HepG2 (cell line): ENCODE measurements at regions not wholly inside any gene's neighbourhood (a gene's known extent, or its start where the extent isn't known, plus 50 kb on each side); places are given as distances from the start of the nearest gene placed in this dataset.

Experiments used
- ATAC-seq: fragments of 200-7000 bp; cut with Tn5 transposase; 3 replicates; pipeline ENCODE4 v1.9.1; 2020; ENCODE audit warnings: mild to moderate bottlenecking, moderate library complexity
- BruUV-seq: library from RNA; stranded (reverse); fragments of 400-500 nt; replicated peaks from 2 replicates; lab custom pipeline; 2021; lab: Mats Ljungman, UMichigan
- CTCF ChIA-PET: fragments of 300-600 bp; formaldehyde crosslinking; extraction: SDS; loops from one replicate; lab custom pipeline; 2021; ENCODE audit warnings: low total read pairs, inconsistent platforms, low intra/inter-chr PET ratio; lab: Yijun Ruan, JAX
- POLR2A ChIA-PET: fragments of 350-600 bp; sonication (Branson Sonifier 250); formaldehyde crosslinking; loops from one replicate; lab custom pipeline; 2020; ENCODE audit warnings: antibody characterized with exemption, inconsistent platforms; lab: Yijun Ruan, JAX
- DNase-seq: peaks from one replicate; pipeline ENCODE4 v3.0.0-alpha.2; 2015; ENCODE audit warnings: low spot score
- FAIRE-seq: peaks from 3 replicates; lab custom pipeline; 2011; peaks lifted over from hg19 to GRCh38; lab: Jason Lieb, UNC
- H2AFZ ChIP-seq: one replicate; pipeline ENCODE4 v1.6.1; 2011; ENCODE audit warnings: low read length, inconsistent platforms
- H3K27ac ChIP-seq: fragments of 300-600 bp; 3 replicates; pipeline ENCODE4 v1.8.0; 2011; ENCODE audit warnings: mixed run types, mild to moderate bottlenecking, mixed read lengths, low read length, inconsistent platforms; ENCODE audit not compliant: insufficient read depth; ENCODE audit errors: extremely low read length
- H3K27me3 ChIP-seq, 2 experiments: fragments of 200-600 bp in 1 of 2; 2 replicates in 1 of 2; 3 replicates in 1 of 2; pipeline versions ENCODE4 v1.6.0 to v1.8.0; 2011; ENCODE audit warnings: low read length in 2 of 2, mild to moderate bottlenecking in 2 of 2, moderate library complexity in 2 of 2, inconsistent platforms in 1 of 2; ENCODE audit not compliant: insufficient read depth in 2 of 2, control insufficient read depth in 1 of 2
- H3K36me3 ChIP-seq, 2 experiments: fragments of 200-600 bp in 1 of 2; replicated peaks in 1 of 2; 2 replicates in 1 of 2; 3 replicates in 1 of 2; pipeline versions ENCODE4 v1.5.1 to v1.8.0; 2011; ENCODE audit warnings: low read length in 2 of 2, inconsistent platforms in 1 of 2; ENCODE audit not compliant: insufficient read depth in 2 of 2, control insufficient read depth in 1 of 2
- H3K4me1 ChIP-seq: 2 replicates; pipeline ENCODE4 v1.5.1; 2012; ENCODE audit warnings: low read length, inconsistent platforms; ENCODE audit not compliant: insufficient read depth
- H3K4me2 ChIP-seq: 2 replicates; pipeline ENCODE4 v1.6.0; 2011; ENCODE audit warnings: low read depth, low read length, inconsistent platforms
- H3K4me3 ChIP-seq, 3 experiments: fragments of 200-600 bp in 1 of 3; sonication (generic), shearing (Covaris generic) in 1 of 3; replicated peaks in 1 of 3; 2 replicates each; pipeline ENCODE4 v1.5.1; 2011 to 2016; ENCODE audit warnings: low read length in 3 of 3, inconsistent platforms in 2 of 3, low read depth in 2 of 3, mild to moderate bottlenecking in 2 of 3, control low read depth in 1 of 3, mixed read lengths in 1 of 3; ENCODE audit not compliant: insufficient read depth in 1 of 3
- H3K79me2 ChIP-seq: one replicate; pipeline ENCODE4 v1.6.1; 2011; ENCODE audit warnings: low read length, inconsistent platforms; ENCODE audit not compliant: insufficient read depth
- H3K9ac ChIP-seq: 2 replicates; pipeline ENCODE4 v1.6.0; 2011; ENCODE audit warnings: mild to moderate bottlenecking, low read depth, low read length, inconsistent platforms; ENCODE audit not compliant: insufficient read depth
- H3K9me3 ChIP-seq: 2 replicates; pipeline ENCODE4 v1.5.1; 2012; ENCODE audit warnings: mild to moderate bottlenecking, low read length
- H4K20me1 ChIP-seq: 2 replicates; pipeline ENCODE4 v1.6.0; 2011; ENCODE audit warnings: inconsistent platforms, mild to moderate bottlenecking, low read length, moderate library complexity; ENCODE audit not compliant: insufficient read depth
- BCL6 ChIP-seq: IDR thresholded peaks from 2 replicates; pipeline ENCODE4 v1.6.1; 2016; ENCODE audit warnings: missing genetic modification reagents, missing compliant biosample characterization
- CAMTA2 ChIP-seq: sonication (generic); formaldehyde crosslinking; IDR thresholded peaks from 2 replicates; pipeline ENCODE4 v1.4.0; 2020; ENCODE audit warnings: mild to moderate bottlenecking, missing genetic modification reagents, borderline replicate concordance
- CSRNP1 ChIP-seq: sonication (generic); formaldehyde crosslinking; IDR thresholded peaks from 2 replicates; pipeline ENCODE4 v1.8.1; 2023; ENCODE audit warnings: mild to moderate bottlenecking, missing genetic modification reagents
- KAT7 ChIP-seq: IDR thresholded peaks from 2 replicates; pipeline ENCODE4 v1.6.1; 2018; ENCODE audit warnings: borderline replicate concordance, missing compliant biosample characterization
- KDM2A ChIP-seq: sonication (generic); formaldehyde crosslinking; IDR thresholded peaks from 2 replicates; pipeline ENCODE4 v1.4.0; 2020; ENCODE audit warnings: low read depth, missing genetic modification reagents, borderline replicate concordance
- RNF219 ChIP-seq: sonication (generic); formaldehyde crosslinking; IDR thresholded peaks from 2 replicates; pipeline ENCODE4 v1.5.0; 2020; ENCODE audit warnings: mild to moderate bottlenecking, missing genetic modification reagents
- SNRNP70 ChIP-seq: fragments of 200-400 bp; formaldehyde crosslinking; IDR thresholded peaks from 2 replicates; pipeline ENCODE4 v1.6.1; 2017; ENCODE audit warnings: mild to moderate bottlenecking, low read depth, low read length, moderate library complexity
- STAG1 ChIP-seq: sonication (generic); formaldehyde crosslinking; IDR thresholded peaks from 2 replicates; pipeline ENCODE4 v1.4.0; 2020; ENCODE audit warnings: missing genetic modification reagents
- TFDP2 ChIP-seq: sonication (generic); formaldehyde crosslinking; IDR thresholded peaks from 2 replicates; pipeline ENCODE4 v1.4.0; 2020; ENCODE audit warnings: missing genetic modification reagents
- U2AF2 ChIP-seq: fragments of 200-400 bp; formaldehyde crosslinking; IDR thresholded peaks from 2 replicates; pipeline ENCODE4 v1.6.1; 2017; ENCODE audit warnings: low read depth, mild to moderate bottlenecking, low read length
- ZFYVE20 ChIP-seq: sonication (generic); formaldehyde crosslinking; IDR thresholded peaks from 2 replicates; pipeline ENCODE4 v1.8.0; 2023; ENCODE audit warnings: low read depth, mild to moderate bottlenecking, moderate library complexity, missing genetic modification reagents, borderline replicate concordance
- ZMYM2 ChIP-seq: sonication (generic); formaldehyde crosslinking; IDR thresholded peaks from 2 replicates; pipeline ENCODE4 v1.8.0; 2022; ENCODE audit warnings: mild to moderate bottlenecking, missing genetic modification reagents
- ZNF660 ChIP-seq: sonication (generic); formaldehyde crosslinking; IDR thresholded peaks from 2 replicates; pipeline ENCODE4 v1.5.1; 2020; ENCODE audit warnings: mild to moderate bottlenecking, low read depth, missing genetic modification reagents, borderline replicate concordance
- ZNF790 ChIP-seq: sonication (generic); formaldehyde crosslinking; IDR thresholded peaks from 2 replicates; pipeline ENCODE4 v1.8.0; 2022; ENCODE audit warnings: missing genetic modification reagents, mild to moderate bottlenecking, borderline replicate concordance
- in situ Hi-C: cut with HindIII; loops from 2 replicates; pipeline ENCODE4 v1.10.0; 2017; ENCODE audit warnings: low pct_unique_long_range_greater_than_20kb; ENCODE audit not compliant: extremely low pct_ligation_motif_present
- intact Hi-C: fragments of 100-400 bp; cut with micrococcal nuclease; formaldehyde crosslinking; loops from one replicate; pipeline ENCODE4 v1.10.0; 2022; ENCODE audit not compliant: unreplicated experiment

- Histone ChIP-seq H3K9ac (no peak overlapping the region), H3K4me2 (no peak overlapping the region), H4K20me1 (no peaks in the 10 kb centered on the region), H3K27ac (no peak overlapping the region), H3K4me3 (no peak overlapping the region)
- ATAC-seq (no peak), FAIRE-seq (no peak)
- in situ Hi-C loops: no loop called here
- POLR2A ChIA-PET: no interaction called here
- CTCF ChIA-PET: no interaction called here
- TF ChIP-seq SNRNP70 (no peak), STAG1 (no peak), RNF219 (CRISPR knock-in tag) (no peak), U2AF2 (no peak), KAT7 (no peak), ZNF660 (CRISPR knock-in tag) (no peak), ZMYM2 (no peak), CAMTA2 (CRISPR knock-in tag) (no peak), ZNF790 (CRISPR knock-in tag) (no peak), KDM2A (no peak), TFDP2 (no peak), CSRNP1 (CRISPR knock-in tag) (no peak), ZFYVE20 (CRISPR knock-in tag) (no peak), BCL6 (CRISPR knock-in tag) (no peak)
- TF ChIP-seq, all 625 proteins: peak for 0
- Histone ChIP-seq H3K79me2 (no peaks in the 10 kb centered on the region), H3K36me3 (no peaks in the 10 kb centered on the region), H2AFZ (no peak overlapping the region), H3K4me1 (no peaks in the 10 kb centered on the region), H3K9me3 (no peaks in the 10 kb centered on the region), H3K27me3 (no peaks in the 10 kb centered on the region)
- no TSS peak for BruUV-seq
- intact Hi-C loops: no loop called here
- no peak for DNase-seq
These were observed 109.9 kb downstream of the LYPLAL1 start for GRCh38 chr1:219283541-219283940.
